ENCODE measurements at regions not wholly inside any gene's neighbourhood (a gene's known extent, or its start where the extent isn't known, plus 50 kb on each side); places are given as distances from the start of the nearest gene placed in this dataset.
A peak's percentile ranks its signal among the peaks of the same experiment; 100 is the strongest.
"Not testable (repeated sequence)": the region's sequence is repeated elsewhere in the genome, so short reads cannot be mapped to it uniquely, and the experiment has no call there.

DNA sequence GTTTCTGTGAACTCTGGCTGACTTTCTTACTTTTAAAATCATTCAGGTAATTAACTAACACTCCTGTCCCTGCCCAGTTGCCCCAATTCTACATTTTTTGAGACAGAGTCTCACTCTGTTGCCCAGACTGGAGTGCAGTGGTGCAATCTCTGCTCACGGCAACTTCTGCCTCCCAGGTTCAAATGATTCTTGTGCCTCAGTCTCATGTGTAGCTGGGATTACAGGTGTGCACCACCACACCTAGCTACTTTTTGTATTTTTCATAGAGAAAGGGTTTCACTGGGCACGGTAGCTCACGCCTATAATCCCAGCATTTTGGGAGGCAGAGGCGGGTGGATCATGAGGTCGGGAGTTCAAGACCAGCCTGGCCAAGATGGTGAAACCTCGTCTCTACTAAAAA lies 66.2 kb upstream of the MED13 start:
- H3K27me3 Mint-ChIP-seq (ENCODE audit: low read depth): peaks cover 12% of the 10 kb centered on the region
- not testable (repeated sequence) for H3K9me3 Mint-ChIP-seq; H3K4me1 Mint-ChIP-seq (ENCODE audit: low read depth); H3K36me3 Mint-ChIP-seq (ENCODE audit: insufficient read depth); H3K4me3 Mint-ChIP-seq; DNase-seq; ATAC-seq

DNA sequence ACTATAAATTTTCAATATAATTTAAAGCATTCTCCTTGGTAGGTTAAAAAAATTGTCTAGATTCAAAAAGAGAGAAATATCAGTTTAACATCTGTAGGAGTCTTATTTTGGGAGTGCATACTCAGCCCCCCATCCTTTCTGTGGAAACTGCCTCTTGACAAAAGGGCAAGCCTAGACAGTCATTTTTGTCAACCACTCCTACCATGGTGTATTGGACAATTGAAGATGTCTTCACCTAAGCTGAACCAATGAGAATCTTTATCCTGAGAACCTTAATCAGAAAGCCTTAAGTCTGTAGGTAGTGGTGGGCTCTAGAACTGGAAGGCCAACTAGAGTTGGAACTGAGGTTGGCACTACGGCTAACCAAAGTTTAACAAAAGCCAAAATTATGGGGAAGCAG lies 65.7 kb upstream of the MED13 start:
- DNase-seq: no peak
- Mint-ChIP-seq H3K27me3 (ENCODE audit: low read depth) (peaks cover 12% of the 10 kb centered on the region), H3K4me1 (ENCODE audit: low read depth) (peaks cover 2% of the 10 kb centered on the region), H3K4me3 (no peak overlapping the region), H3K36me3 (ENCODE audit: insufficient read depth) (no peaks in the 10 kb centered on the region), H3K9me3 (no peaks in the 10 kb centered on the region)
- ATAC-seq: no peak

DNA sequence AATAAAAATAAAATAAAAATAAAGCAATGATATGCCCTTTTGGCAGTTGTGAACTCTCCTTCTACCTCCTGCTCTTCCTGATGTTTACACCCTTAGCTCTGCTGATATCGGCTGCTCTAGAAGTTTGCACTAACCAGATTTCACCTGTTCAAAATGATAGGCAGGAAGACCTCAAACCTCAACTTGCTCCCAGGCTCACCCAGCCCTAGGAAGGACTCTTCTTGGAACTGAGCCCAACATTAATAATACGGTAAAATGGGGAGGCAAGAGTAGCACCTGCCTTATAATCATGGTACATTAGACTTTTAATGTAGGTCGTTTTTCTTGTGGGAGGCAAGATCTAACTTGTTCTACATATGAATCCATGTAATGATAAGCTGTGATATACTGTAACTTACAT lies 61.2 kb upstream of the MED13 start:
- Mint-ChIP-seq H3K4me1 (ENCODE audit: low read depth) (peaks cover 2% of the 10 kb centered on the region), H3K36me3 (ENCODE audit: insufficient read depth) (no peaks in the 10 kb centered on the region), H3K27me3 (ENCODE audit: low read depth) (peaks cover 17% of the 10 kb centered on the region), H3K9me3 (no peaks in the 10 kb centered on the region), H3K4me3 (no peak overlapping the region)
- ATAC-seq (no peak), DNase-seq (no peak)

DNA sequence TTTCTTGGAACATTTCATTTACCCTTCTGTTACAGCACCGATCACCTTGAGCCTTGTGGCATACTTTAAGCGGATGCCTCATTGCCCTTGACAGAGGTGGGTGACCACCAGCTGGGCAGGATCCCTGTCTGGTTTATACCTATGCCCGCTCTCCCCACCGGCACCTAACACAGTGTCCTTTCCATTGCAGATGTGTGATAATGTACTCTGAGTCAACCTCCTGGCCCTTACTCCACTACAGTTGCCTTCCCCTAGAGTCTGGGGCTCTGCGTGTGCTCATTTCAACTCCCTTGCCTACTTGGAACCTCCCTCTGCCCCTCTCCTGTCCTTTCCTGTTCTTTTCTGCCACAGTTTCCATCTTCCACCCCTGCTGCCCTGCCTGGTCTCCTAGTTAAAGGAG lies 60.2 kb upstream of the MED13 start:
- H3K4me3 Mint-ChIP-seq: no peak overlapping the region
- H3K4me1 Mint-ChIP-seq (ENCODE audit: low read depth): peaks cover 7% of the 10 kb centered on the region
- peaks cover 14% of the 10 kb centered on the region for H3K27me3 Mint-ChIP-seq (ENCODE audit: low read depth)
- H3K36me3 Mint-ChIP-seq (ENCODE audit: insufficient read depth): no peaks in the 10 kb centered on the region
- no peak for ATAC-seq
- no peaks in the 10 kb centered on the region for H3K9me3 Mint-ChIP-seq
- DNase-seq: no peak

DNA sequence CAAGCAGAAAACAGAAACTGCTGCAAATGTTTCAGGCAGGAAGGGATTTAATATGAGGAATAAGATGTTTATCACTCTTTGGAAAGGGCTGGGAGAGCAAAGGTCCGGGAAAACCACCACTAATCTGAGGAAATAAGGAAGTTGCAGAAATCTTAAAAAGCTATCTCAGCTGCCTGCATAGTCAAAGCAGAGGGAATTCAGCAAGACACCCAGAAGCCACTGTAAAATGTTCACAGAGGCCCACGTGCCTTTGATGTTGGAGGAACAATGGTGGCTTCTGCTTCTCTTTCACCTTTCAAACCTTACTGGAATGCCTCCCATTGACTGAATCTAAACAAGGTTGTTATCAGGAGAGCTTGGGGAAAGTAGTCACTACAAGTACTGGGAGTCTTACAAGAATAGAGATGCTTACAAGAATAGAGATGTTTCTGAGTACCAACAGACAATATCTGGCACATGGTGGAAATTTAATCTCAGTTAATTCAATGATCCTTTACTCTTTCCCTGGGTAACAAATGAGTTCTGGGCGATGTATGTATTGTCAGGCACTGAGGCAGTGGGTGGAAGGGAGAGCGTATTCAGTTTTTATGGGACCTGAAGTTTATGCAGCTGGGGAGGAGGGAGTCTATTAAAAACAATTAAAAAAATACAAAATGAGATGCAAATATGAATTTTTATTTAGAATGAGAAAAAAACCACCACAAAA lies 56.1 kb upstream of the MED13 start:
- Mint-ChIP-seq H3K36me3 (ENCODE audit: insufficient read depth) (no peaks in the 10 kb centered on the region), H3K4me3 (no peak overlapping the region)

DNA sequence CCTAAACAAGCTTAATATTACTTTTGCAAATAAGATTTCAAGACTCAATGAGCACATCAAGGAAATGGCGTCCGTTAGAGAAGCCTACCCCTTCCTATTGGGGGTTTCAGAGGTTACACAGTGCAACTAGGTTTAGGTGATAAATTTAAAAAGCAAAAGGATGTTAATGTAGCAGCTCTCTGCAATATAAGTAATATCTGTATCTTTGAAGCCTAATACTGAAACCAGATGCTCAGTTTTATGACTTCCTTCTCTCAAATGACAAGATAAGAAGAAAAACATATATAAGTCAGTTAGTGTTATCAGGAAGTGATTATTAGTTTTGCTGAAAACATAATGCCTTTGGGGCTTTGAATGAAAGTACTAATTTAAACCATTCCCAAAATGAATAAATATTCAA lies 54.3 kb upstream of the MED13 start:
- ATAC-seq (peak; percentile 50 to 58), DNase-seq (no peak)
- Mint-ChIP-seq H3K4me3 (no peak overlapping the region), H3K27me3 (ENCODE audit: low read depth) (no peaks in the 10 kb centered on the region), H3K4me1 (ENCODE audit: low read depth) (peaks cover 8% of the 10 kb centered on the region), H3K9me3 (no peaks in the 10 kb centered on the region), H3K36me3 (ENCODE audit: insufficient read depth) (no peaks in the 10 kb centered on the region)

More for the DNA sequence above, 56.1 kb upstream of the MED13 start:
- H3K27me3 Mint-ChIP-seq (ENCODE audit: low read depth): peaks cover 5% of the 10 kb centered on the region
- ATAC-seq (no peak), DNase-seq (no peak)
- H3K4me1 Mint-ChIP-seq (ENCODE audit: low read depth): peaks cover 8% of the 10 kb centered on the region
- H3K9me3 Mint-ChIP-seq: no peaks in the 10 kb centered on the region
